ENCODE measurements at regions not wholly inside any gene's neighbourhood (a gene's known extent, or its start where the extent isn't known, plus 50 kb on each side); places are given as distances from the start of the nearest gene placed in this dataset.

GRCh38 chr2:193373120-193373519 lies 1178.4 kb upstream of the TMEFF2 start:
- TF ChIP-seq POLR2A (IDR thresholded peaks at IDR 0.05; ENCODE audit: low read depth, low read length) (no peak), POLR2AphosphoS5 (IDR thresholded peaks at IDR 0.05; ENCODE audit: low read depth, low read length) (no peak)

All from GM12892 (cell line).